IPS-18a (cell line): ENCODE measurements at regions not wholly inside any gene's neighbourhood (a gene's known extent, or its start where the extent isn't known, plus 50 kb on each side); places are given as distances from the start of the nearest gene placed in this dataset.

Experiments
- H3K27ac ChIP-seq: one replicate; pipeline ENCODE4 v1.5.1; 2013; ENCODE audit warnings: low read length
- H3K27me3 ChIP-seq: one replicate; pipeline ENCODE4 v1.6.1; 2013; ENCODE audit warnings: mild to moderate bottlenecking, low read length; ENCODE audit not compliant: control insufficient read depth, insufficient read depth
- H3K36me3 ChIP-seq: one replicate; pipeline ENCODE4 v1.6.1; 2013; ENCODE audit warnings: low read depth, low read length; ENCODE audit not compliant: control insufficient read depth
- H3K4me1 ChIP-seq: one replicate; pipeline ENCODE4 v1.6.1; 2013; ENCODE audit warnings: low read depth, low read length; ENCODE audit not compliant: control insufficient read depth
- H3K4me3 ChIP-seq: one replicate; pipeline ENCODE4 v1.5.1; 2013; ENCODE audit warnings: low read length
- H3K9ac ChIP-seq: one replicate; pipeline ENCODE4 v1.6.1; 2013; ENCODE audit warnings: mild to moderate bottlenecking, low read length, moderate library complexity
- H3K9me3 ChIP-seq: one replicate; pipeline ENCODE4 v1.6.1; 2013; ENCODE audit warnings: low read depth, low read length; ENCODE audit not compliant: control insufficient read depth

- no peak overlapping the region for H3K9ac ChIP-seq
- no peaks in the 10 kb centered on the region for H3K27me3 ChIP-seq
- H3K9me3 ChIP-seq = peaks cover 16% of the 10 kb centered on the region
- no peaks in the 10 kb centered on the region for H3K36me3 ChIP-seq
- no peak overlapping the region for H3K27ac ChIP-seq
- peaks cover 2% of the 10 kb centered on the region for H3K4me1 ChIP-seq
- H3K4me3 ChIP-seq = no peak overlapping the region
Measured at GRCh38 chrX:39019056-39019455, 217.8 kb downstream of the MID1IP1 start.

DNA sequence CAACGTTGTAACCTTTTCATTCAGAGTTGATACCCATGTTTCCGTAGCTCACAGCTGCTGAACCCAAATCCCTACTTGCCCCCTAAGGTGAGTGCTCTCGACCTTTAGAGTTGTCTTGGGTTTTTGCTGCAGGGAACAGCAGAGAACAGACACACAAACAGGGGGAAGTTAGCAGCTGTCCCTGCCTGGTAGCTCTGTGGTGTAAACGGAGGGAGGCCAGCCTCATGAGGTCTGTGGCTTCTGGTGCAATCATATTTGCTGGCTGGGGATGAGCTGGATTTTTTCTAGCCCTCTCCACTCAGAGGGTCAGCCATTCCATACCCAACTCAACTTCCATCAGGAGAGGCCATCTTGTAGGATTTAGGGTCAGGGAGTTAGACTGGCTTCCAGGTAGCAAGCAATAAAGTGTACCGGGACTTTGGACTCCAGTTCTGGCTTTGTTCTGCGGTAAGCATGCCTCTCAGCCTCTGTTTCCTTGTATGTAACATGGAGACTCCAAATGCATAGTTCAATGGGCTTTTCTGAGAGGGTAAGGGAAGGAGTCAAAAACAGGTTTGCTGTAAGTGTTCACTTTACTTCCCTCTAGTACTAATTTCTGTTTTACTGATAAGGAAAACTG, 218.9 kb downstream of the MID1IP1 start:
- no peaks in the 10 kb centered on the region for H3K27me3 ChIP-seq
- peaks cover 2% of the 10 kb centered on the region for H3K4me1 ChIP-seq
- no peaks in the 10 kb centered on the region for H3K36me3 ChIP-seq
- H3K27ac ChIP-seq = no peak overlapping the region
- no peak overlapping the region for H3K9ac ChIP-seq
- no peak overlapping the region for H3K4me3 ChIP-seq
- peaks cover 8% of the 10 kb centered on the region for H3K9me3 ChIP-seq

DNA sequence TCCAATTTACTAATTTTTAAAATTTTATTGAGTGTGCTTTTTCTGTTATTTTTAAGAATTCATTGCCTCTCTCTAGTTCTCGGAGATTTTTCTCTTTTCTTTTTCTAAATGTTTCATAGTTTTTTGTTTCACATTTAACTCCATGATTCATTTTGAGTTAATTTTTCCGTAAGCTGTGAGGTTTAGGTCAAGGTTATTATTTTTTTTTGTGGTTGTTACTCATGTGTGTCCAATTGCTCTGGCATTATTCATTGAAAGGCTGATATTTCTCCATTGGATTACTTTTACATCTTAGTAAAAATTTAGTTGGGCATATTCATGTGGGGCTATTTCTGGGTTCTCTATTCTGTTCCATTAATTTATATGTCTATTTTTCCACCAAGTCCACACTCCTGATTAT, 220.8 kb downstream of the MID1IP1 start:
- Histone ChIP-seq H3K36me3 (no peaks in the 10 kb centered on the region), H3K9ac (no peak overlapping the region), H3K27me3 (no peaks in the 10 kb centered on the region), H3K9me3 (peaks cover 8% of the 10 kb centered on the region), H3K4me3 (no peak overlapping the region), H3K27ac (no peak overlapping the region), H3K4me1 (peaks cover 2% of the 10 kb centered on the region)

GRCh38 chrX:39029221-39029620, 228.0 kb downstream of the MID1IP1 start:
- Histone ChIP-seq H3K4me3 (no peak overlapping the region), H3K9me3 (peaks cover 15% of the 10 kb centered on the region), H3K27me3 (no peaks in the 10 kb centered on the region), H3K9ac (no peak overlapping the region), H3K27ac (no peak overlapping the region), H3K4me1 (no peaks in the 10 kb centered on the region), H3K36me3 (no peaks in the 10 kb centered on the region)

DNA sequence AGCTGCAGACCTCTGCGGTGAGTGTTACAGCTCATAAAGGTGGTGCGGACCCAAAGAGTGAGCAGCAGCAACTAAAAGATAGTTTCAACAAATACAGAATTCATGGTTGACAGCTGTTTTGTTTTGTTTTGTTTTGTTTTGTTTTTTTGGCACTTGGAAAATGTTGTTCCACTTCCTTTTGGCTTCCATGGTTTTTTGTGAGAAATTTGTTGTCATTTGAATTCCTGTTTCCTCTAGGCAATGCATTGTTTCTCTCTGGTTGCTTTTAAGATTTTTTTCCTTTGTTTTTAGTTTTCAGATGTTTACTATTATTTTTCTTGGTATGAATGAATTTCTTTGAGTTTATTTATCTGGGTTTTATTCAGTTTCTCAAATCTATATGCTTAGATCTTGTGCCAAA, 229.4 kb downstream of the MID1IP1 start:
- Histone ChIP-seq H3K9me3 (peaks cover 25% of the 10 kb centered on the region), H3K27ac (no peak overlapping the region), H3K4me3 (no peak overlapping the region), H3K9ac (no peak overlapping the region), H3K36me3 (no peaks in the 10 kb centered on the region), H3K27me3 (no peaks in the 10 kb centered on the region), H3K4me1 (no peaks in the 10 kb centered on the region)

GRCh38 chrX:39039890-39040289, 238.6 kb downstream of the MID1IP1 start:
- no peak overlapping the region for H3K27ac ChIP-seq
- no peaks in the 10 kb centered on the region for H3K36me3 ChIP-seq
- no peaks in the 10 kb centered on the region for H3K27me3 ChIP-seq
- no peaks in the 10 kb centered on the region for H3K4me1 ChIP-seq
- H3K9me3 ChIP-seq = peaks cover 14% of the 10 kb centered on the region
- no peak overlapping the region for H3K4me3 ChIP-seq
- H3K9ac ChIP-seq = no peak overlapping the region

DNA sequence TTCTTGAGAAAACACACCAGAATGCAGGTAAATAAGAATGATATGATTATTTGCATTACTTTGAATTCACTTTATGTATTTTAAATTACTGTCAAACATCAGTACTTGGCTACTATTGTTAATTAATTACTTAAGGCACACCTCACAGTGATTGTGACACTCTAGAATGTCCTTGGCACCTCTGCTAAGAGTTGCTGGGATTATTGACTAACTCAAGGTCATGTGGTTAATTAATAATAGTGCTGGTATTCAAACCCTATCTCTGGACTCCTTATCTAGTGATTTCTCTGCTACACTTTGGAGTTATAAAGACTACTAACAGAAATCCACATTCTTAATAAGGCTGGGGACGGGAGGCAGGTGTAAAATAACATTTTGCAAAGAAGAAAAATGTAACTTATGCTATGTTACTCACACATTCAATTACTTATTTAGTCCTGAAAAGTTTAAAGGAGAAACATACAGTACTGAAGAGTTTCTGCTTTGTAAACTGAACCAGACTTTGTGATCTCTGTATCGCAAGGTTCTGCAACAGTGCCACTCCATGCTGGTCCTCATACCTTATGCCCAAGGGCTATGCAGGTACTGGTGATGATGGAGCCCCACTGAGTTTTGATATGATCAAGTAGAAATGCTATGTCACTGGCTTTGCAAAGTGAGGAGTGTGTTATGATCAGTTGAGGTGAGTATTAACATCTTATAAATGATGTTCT, 242.7 kb downstream of the MID1IP1 start:
- Histone ChIP-seq H3K9ac (no peak overlapping the region), H3K4me3 (no peak overlapping the region), H3K9me3 (peaks cover 9% of the 10 kb centered on the region)

GRCh38 chrX:39047174-39047573, 245.9 kb downstream of the MID1IP1 start:
- no peak overlapping the region for H3K9ac ChIP-seq
- H3K9me3 ChIP-seq = peaks cover 13% of the 10 kb centered on the region

More for the DNA sequence above, 242.7 kb downstream of the MID1IP1 start:
- H3K36me3 ChIP-seq = no peaks in the 10 kb centered on the region
- H3K27me3 ChIP-seq = no peaks in the 10 kb centered on the region
- no peak overlapping the region for H3K27ac ChIP-seq
- no peaks in the 10 kb centered on the region for H3K4me1 ChIP-seq

DNA sequence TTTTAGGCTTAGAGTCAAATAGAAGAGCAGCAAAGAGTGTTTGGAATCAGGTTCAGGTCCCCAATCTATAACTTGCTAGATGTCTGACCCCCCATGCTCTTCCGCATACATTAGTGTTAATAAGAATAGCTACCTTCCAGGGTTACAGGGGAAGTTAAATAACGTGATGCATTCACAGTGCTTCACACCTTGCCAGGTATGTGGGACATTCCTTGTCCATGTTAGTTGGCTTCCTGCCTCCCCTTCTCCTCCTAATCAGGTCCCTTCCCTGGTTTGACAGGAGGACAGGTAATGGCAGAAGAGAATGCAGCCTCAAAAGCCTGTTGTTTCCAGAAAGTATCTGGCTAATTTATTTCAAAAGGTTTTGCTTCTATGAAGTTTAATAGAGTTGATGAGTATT, 248.7 kb downstream of the MID1IP1 start:
- Histone ChIP-seq H3K4me3 (no peak overlapping the region), H3K36me3 (no peaks in the 10 kb centered on the region), H3K27ac (no peak overlapping the region), H3K27me3 (no peaks in the 10 kb centered on the region), H3K9me3 (peaks cover 6% of the 10 kb centered on the region), H3K9ac (no peak overlapping the region), H3K4me1 (no peaks in the 10 kb centered on the region)

More at GRCh38 chrX:39047174-39047573, 245.9 kb downstream of the MID1IP1 start:
- Histone ChIP-seq H3K27ac (no peak overlapping the region), H3K27me3 (no peaks in the 10 kb centered on the region), H3K4me1 (no peaks in the 10 kb centered on the region), H3K36me3 (no peaks in the 10 kb centered on the region), H3K4me3 (no peak overlapping the region)

GRCh38 chrX:39050427-39050826, 249.2 kb downstream of the MID1IP1 start:
- Histone ChIP-seq H3K27me3 (no peaks in the 10 kb centered on the region), H3K9me3 (peaks cover 6% of the 10 kb centered on the region), H3K4me3 (no peak overlapping the region), H3K36me3 (no peaks in the 10 kb centered on the region), H3K27ac (no peak overlapping the region), H3K4me1 (no peaks in the 10 kb centered on the region), H3K9ac (no peak overlapping the region)

GRCh38 chrX:39052751-39053150, 251.5 kb downstream of the MID1IP1 start:
- Histone ChIP-seq H3K36me3 (no peaks in the 10 kb centered on the region), H3K9ac (no peak overlapping the region), H3K4me3 (no peak overlapping the region), H3K9me3 (peaks cover 6% of the 10 kb centered on the region), H3K4me1 (no peaks in the 10 kb centered on the region), H3K27ac (no peak overlapping the region), H3K27me3 (no peaks in the 10 kb centered on the region)

GRCh38 chrX:39058724-39059123, 257.5 kb downstream of the MID1IP1 start:
- Histone ChIP-seq H3K27ac (no peak overlapping the region), H3K9me3 (peaks cover 11% of the 10 kb centered on the region), H3K9ac (no peak overlapping the region), H3K36me3 (no peaks in the 10 kb centered on the region), H3K4me3 (no peak overlapping the region), H3K27me3 (no peaks in the 10 kb centered on the region), H3K4me1 (no peaks in the 10 kb centered on the region)
